H9 (cell line): ENCODE measurements at regions not wholly inside any gene's neighbourhood (a gene's known extent, or its start where the extent isn't known, plus 50 kb on each side); places are given as distances from the start of the nearest gene placed in this dataset.

ENCODE experiments used
- DNase-seq: peaks from one replicate; pipeline ENCODE4 v3.0.0-alpha.2; 2017
- H2AFZ ChIP-seq: one replicate; pipeline ENCODE4 v1.6.1; 2013; ENCODE audit warnings: mild to moderate bottlenecking, low read length, control low read depth, moderate library complexity
- H2AK5ac ChIP-seq: 2 replicates; pipeline ENCODE4 v1.6.1; 2013; ENCODE audit warnings: low read length, control low read depth, mixed read lengths; ENCODE audit not compliant: insufficient read length
- H2BK120ac ChIP-seq: one replicate; pipeline ENCODE4 v1.6.1; 2013; ENCODE audit warnings: low read depth, mild to moderate bottlenecking, low read length, control low read depth, inconsistent platforms; ENCODE audit not compliant: poor library complexity, severe bottlenecking
- H2BK12ac ChIP-seq: 2 replicates; pipeline ENCODE4 v1.6.1; 2013; ENCODE audit warnings: low read length, control low read depth, mixed read lengths, low read depth; ENCODE audit not compliant: insufficient read length
- H2BK15ac ChIP-seq: 2 replicates; pipeline ENCODE4 v1.6.1; 2013; ENCODE audit warnings: low read depth, low read length, control low read depth
- H2BK20ac ChIP-seq: one replicate; pipeline ENCODE4 v1.6.1; 2013; ENCODE audit warnings: low read depth, mild to moderate bottlenecking, low read length, control low read depth, inconsistent platforms; ENCODE audit not compliant: poor library complexity, severe bottlenecking
- H2BK5ac ChIP-seq: 2 replicates; pipeline ENCODE4 v1.6.1; 2013; ENCODE audit warnings: low read length, control low read depth, mixed read lengths; ENCODE audit not compliant: insufficient read length
- H3K14ac ChIP-seq: 2 replicates; pipeline ENCODE4 v1.6.1; 2013; ENCODE audit warnings: low read length, control low read depth; ENCODE audit not compliant: insufficient read depth
- H3K18ac ChIP-seq: 2 replicates; pipeline ENCODE4 v1.6.1; 2013; ENCODE audit warnings: low read depth, mild to moderate bottlenecking, mixed read lengths, low read length, control low read depth; ENCODE audit not compliant: insufficient read length
- H3K23ac ChIP-seq: 2 replicates; pipeline ENCODE4 v1.6.1; 2013; ENCODE audit warnings: low read length, control low read depth, mixed read lengths, low read depth; ENCODE audit not compliant: insufficient read length
- H3K23me2 ChIP-seq: 2 replicates; pipeline ENCODE4 v1.6.1; 2013; ENCODE audit warnings: low read depth, mild to moderate bottlenecking, mixed read lengths, low read length, control low read depth; ENCODE audit not compliant: insufficient read length, poor library complexity, severe bottlenecking
- H3K27ac ChIP-seq: 2 replicates; pipeline ENCODE4 v1.5.1; 2013; ENCODE audit warnings: low read length, control low read depth, mixed read lengths, low read depth; ENCODE audit not compliant: insufficient read length
- H3K27me3 ChIP-seq: 2 replicates; pipeline ENCODE4 v1.6.1; 2013; ENCODE audit warnings: low read length, control low read depth, inconsistent platforms; ENCODE audit not compliant: insufficient read depth
- H3K4ac ChIP-seq: 2 replicates; pipeline ENCODE4 v1.6.1; 2013; ENCODE audit warnings: low read depth, mild to moderate bottlenecking, control low read depth, inconsistent platforms, low read length, moderate library complexity
- H3K4me1 ChIP-seq: 2 replicates; pipeline ENCODE4 v1.6.1; 2013; ENCODE audit warnings: low read length, control low read depth, inconsistent platforms; ENCODE audit not compliant: insufficient read depth
- H3K4me2 ChIP-seq: 2 replicates; pipeline ENCODE4 v1.6.1; 2013; ENCODE audit warnings: low read length, control low read depth, mixed read lengths; ENCODE audit not compliant: insufficient read length, insufficient read depth
- H3K56ac ChIP-seq: 2 replicates; pipeline ENCODE4 v1.6.1; 2013; ENCODE audit warnings: low read depth, mild to moderate bottlenecking, mixed read lengths, low read length, control low read depth; ENCODE audit not compliant: insufficient read length
- H3K79me1 ChIP-seq: 2 replicates; pipeline ENCODE4 v1.6.1; 2013; ENCODE audit warnings: low read depth, mild to moderate bottlenecking, moderate library complexity, low read length, control low read depth, inconsistent platforms; ENCODE audit not compliant: insufficient read depth, poor library complexity, severe bottlenecking
- H3K79me2 ChIP-seq: 2 replicates; pipeline ENCODE4 v1.6.1; 2013; ENCODE audit warnings: low read length, control low read depth, inconsistent platforms; ENCODE audit not compliant: insufficient read depth
- H3K9ac ChIP-seq: 2 replicates; pipeline ENCODE4 v1.6.1; 2013; ENCODE audit warnings: low read length, control low read depth, mixed read lengths; ENCODE audit not compliant: insufficient read length; ENCODE audit errors: extremely low read depth
- H3K9me3 ChIP-seq: one replicate; pipeline ENCODE4 v1.6.1; 2013; ENCODE audit warnings: low read depth, low read length, inconsistent platforms; ENCODE audit not compliant: control insufficient read depth
- H3T11ph ChIP-seq: one replicate; pipeline ENCODE4 v1.6.1; 2013; ENCODE audit warnings: mild to moderate bottlenecking, low read length, control low read depth, inconsistent platforms
- H4K20me1 ChIP-seq: one replicate; pipeline ENCODE4 v1.6.1; 2013; ENCODE audit not compliant: control insufficient read depth, insufficient read length, insufficient read depth
- H4K5ac ChIP-seq: 2 replicates; pipeline ENCODE4 v1.6.1; 2013; ENCODE audit warnings: low read depth, mild to moderate bottlenecking, mixed read lengths, low read length, control low read depth; ENCODE audit not compliant: insufficient read length
- H4K8ac ChIP-seq: replicated peaks from 2 replicates; pipeline ENCODE4 v1.6.1; 2013; ENCODE audit warnings: low read length, control low read depth, mixed read lengths, low read depth; ENCODE audit not compliant: insufficient read length
- H4K91ac ChIP-seq: 2 replicates; pipeline ENCODE4 v1.6.1; 2013; ENCODE audit warnings: low read depth, mild to moderate bottlenecking, moderate library complexity, mixed read lengths, low read length, control low read depth; ENCODE audit not compliant: insufficient read length
- H3K27ac Mint-ChIP-seq, 3 experiments: 2 replicates in 2 of 3; 3 replicates in 1 of 3; pipeline ENCODE4 v1.8.0; 2020 to 2021; ENCODE audit warnings: mixed read lengths in 3 of 3, mild to moderate bottlenecking in 1 of 3, moderate library complexity in 1 of 3
- H3K27me3 Mint-ChIP-seq: 2 replicates; pipeline ENCODE4 v1.8.0; 2021; ENCODE audit warnings: low read depth, mild to moderate bottlenecking, moderate library complexity, mixed read lengths
- H3K36me3 Mint-ChIP-seq, 3 experiments: 2 replicates in 2 of 3; 3 replicates in 1 of 3; pipeline ENCODE4 v1.8.0; 2020 to 2021; ENCODE audit warnings: low read depth in 3 of 3, mixed read lengths in 3 of 3; ENCODE audit not compliant: insufficient read depth in 1 of 3
- H3K4me1 Mint-ChIP-seq, 2 experiments: 2 replicates each; pipeline ENCODE4 v1.8.0; 2020; ENCODE audit warnings: mixed read lengths in 2 of 2
- H3K4me3 Mint-ChIP-seq, 2 experiments: 2 replicates in 1 of 2; 3 replicates in 1 of 2; pipeline ENCODE4 v1.8.0; 2020 to 2021; ENCODE audit warnings: mild to moderate bottlenecking in 2 of 2, mixed read lengths in 2 of 2, moderate library complexity in 1 of 2
- H3K9me3 Mint-ChIP-seq, 2 experiments: 2 replicates in 1 of 2; 3 replicates in 1 of 2; pipeline ENCODE4 v1.8.0; 2020; ENCODE audit warnings: mild to moderate bottlenecking in 2 of 2, mixed read lengths in 2 of 2, moderate library complexity in 1 of 2
- WGBS: extraction: QIAGEN DNeasy Blood & Tissue Kit; methylation state at CpG from one replicate; pipeline ENCODE4 v1.1.7; 2013; ENCODE audit warnings: missing lambda C conversion rate, low lambda C conversion rate, mixed read lengths; ENCODE audit not compliant: insufficient read length; ENCODE audit errors: extremely low coverage; 5-methylcytosine and 5-hydroxymethylcytosine counted together
- TF ChIP-seq, protein P1 (sequence below): fragments of 200-600 bp; sonication (generic); conservative IDR thresholded peaks from 3 replicates; pipeline ENCODE4 v1.8.0; 2021; ENCODE audit warnings: antibody characterized with exemption, mild to moderate bottlenecking

DNA sequence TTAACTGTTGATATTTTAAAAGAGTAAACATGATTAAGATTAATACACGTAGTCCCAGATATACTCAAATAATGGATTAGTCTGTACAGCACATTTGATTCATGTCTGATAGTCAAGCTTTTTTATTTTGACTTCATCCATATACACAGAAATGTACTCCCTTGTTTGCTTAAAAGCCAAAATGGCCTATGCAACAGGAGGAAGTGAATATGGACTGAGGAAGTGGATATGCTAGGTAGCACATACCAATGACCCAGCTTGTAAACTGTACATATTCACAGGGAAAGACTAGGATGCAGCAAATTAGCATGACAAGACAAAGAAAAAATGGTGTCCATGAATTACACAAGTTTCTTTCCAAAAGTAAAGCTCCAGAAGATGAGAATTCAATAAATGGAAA lies 109.7 kb downstream of the CAAP1 start:
- Histone ChIP-seq H3K4me1 (peaks cover 7% of the 10 kb centered on the region), H3K18ac (no peak overlapping the region), H3K23me2 (no peaks in the 10 kb centered on the region), H4K20me1 (no peaks in the 10 kb centered on the region), H3K79me2 (no peaks in the 10 kb centered on the region), H3K79me1 (no peaks in the 10 kb centered on the region), H2BK12ac (no peak overlapping the region), H3K4me2 (no peak overlapping the region), H2BK15ac (no peak overlapping the region), H3T11ph (no peak overlapping the region), H4K8ac (no peak overlapping the region), H3K27me3 (no peaks in the 10 kb centered on the region; the same call in 1 of the 2 replicates), H3K9me3 (no peaks in the 10 kb centered on the region), H2BK120ac (no peak overlapping the region), H3K27ac (no peak overlapping the region), H2AFZ (no peak overlapping the region), H2AK5ac (no peak overlapping the region), H3K9ac (no peak overlapping the region), H2BK20ac (no peak overlapping the region), H3K56ac (no peak overlapping the region), H3K23ac (no peak overlapping the region), H4K5ac (no peak overlapping the region), H2BK5ac (no peak overlapping the region), H3K14ac (no peak overlapping the region), H3K4ac (no peak overlapping the region), H4K91ac (no peak overlapping the region)
- no peak overlapping the region for H3K27ac Mint-ChIP-seq
- peaks cover 16 to 24% of the 10 kb centered on the region in 2 experiments for H3K4me1 Mint-ChIP-seq
- no peak for DNase-seq
- H3K9me3 Mint-ChIP-seq, result peaks cover 0 to 3% of the 10 kb centered on the region in 2 experiments; a peak in 2 of 5 replicates
- H3K4me3 Mint-ChIP-seq, result no peak overlapping the region
- WGBS, result no CpG with 5 or more reads among the region's 1 CpG
- H3K36me3 Mint-ChIP-seq, result no peaks in the 10 kb centered on the region
- H3K27me3 Mint-ChIP-seq, result no peaks in the 10 kb centered on the region
- TF ChIP-seq, protein P1, sequence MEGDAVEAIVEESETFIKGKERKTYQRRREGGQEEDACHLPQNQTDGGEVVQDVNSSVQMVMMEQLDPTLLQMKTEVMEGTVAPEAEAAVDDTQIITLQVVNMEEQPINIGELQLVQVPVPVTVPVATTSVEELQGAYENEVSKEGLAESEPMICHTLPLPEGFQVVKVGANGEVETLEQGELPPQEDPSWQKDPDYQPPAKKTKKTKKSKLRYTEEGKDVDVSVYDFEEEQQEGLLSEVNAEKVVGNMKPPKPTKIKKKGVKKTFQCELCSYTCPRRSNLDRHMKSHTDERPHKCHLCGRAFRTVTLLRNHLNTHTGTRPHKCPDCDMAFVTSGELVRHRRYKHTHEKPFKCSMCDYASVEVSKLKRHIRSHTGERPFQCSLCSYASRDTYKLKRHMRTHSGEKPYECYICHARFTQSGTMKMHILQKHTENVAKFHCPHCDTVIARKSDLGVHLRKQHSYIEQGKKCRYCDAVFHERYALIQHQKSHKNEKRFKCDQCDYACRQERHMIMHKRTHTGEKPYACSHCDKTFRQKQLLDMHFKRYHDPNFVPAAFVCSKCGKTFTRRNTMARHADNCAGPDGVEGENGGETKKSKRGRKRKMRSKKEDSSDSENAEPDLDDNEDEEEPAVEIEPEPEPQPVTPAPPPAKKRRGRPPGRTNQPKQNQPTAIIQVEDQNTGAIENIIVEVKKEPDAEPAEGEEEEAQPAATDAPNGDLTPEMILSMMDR, result no peak
